CD14-positive monocyte (primary cell): ENCODE measurements at regions not wholly inside any gene's neighbourhood (a gene's known extent, or its start where the extent isn't known, plus 50 kb on each side); places are given as distances from the start of the nearest gene placed in this dataset.

Source experiments
- DNase-seq, 3 donors: peaks; one replicate each; pipeline ENCODE4 v3.0.0-alpha.2; 2011 to 2022
- H2AFZ ChIP-seq: 2 replicates; pipeline ENCODE4 v1.6.0; 2012; ENCODE audit warnings: mild to moderate bottlenecking, low read depth, low read length, inconsistent platforms; ENCODE audit not compliant: insufficient read depth, poor library complexity, severe bottlenecking
- H3K27ac ChIP-seq, 2 donors: 1 replicate in 1 of 2; 2 replicates in 1 of 2; pipeline ENCODE4 v1.5.1; 2012 to 2013; ENCODE audit warnings: low read length in 2 of 2, control low read depth in 1 of 2, inconsistent platforms in 1 of 2, low read depth in 1 of 2, mild to moderate bottlenecking in 1 of 2
- H3K27me3 ChIP-seq, 2 donors: one replicate each; pipeline versions ENCODE4 v1.6.0 to v1.6.1; 2011 to 2013; ENCODE audit warnings: low read length in 2 of 2; ENCODE audit not compliant: control insufficient read depth in 2 of 2, insufficient read depth in 2 of 2
- H3K36me3 ChIP-seq, 2 donors: replicated peaks in 1 of 2; 1 replicate in 1 of 2; 2 replicates in 1 of 2; pipeline versions ENCODE4 v1.5.1 to v1.6.1; 2012 to 2013; ENCODE audit warnings: low read length in 2 of 2, control low read depth in 1 of 2, inconsistent platforms in 1 of 2, mild to moderate bottlenecking in 1 of 2; ENCODE audit not compliant: insufficient read depth in 2 of 2, control insufficient read depth in 1 of 2
- H3K4me1 ChIP-seq, 2 donors: 1 replicate in 1 of 2; 2 replicates in 1 of 2; pipeline versions ENCODE4 v1.5.1 to v1.6.1; 2012 to 2013; ENCODE audit warnings: low read length in 2 of 2, control low read depth in 1 of 2, inconsistent platforms in 1 of 2, mild to moderate bottlenecking in 1 of 2, moderate library complexity in 1 of 2; ENCODE audit not compliant: insufficient read depth in 2 of 2, control insufficient read depth in 1 of 2
- H3K4me2 ChIP-seq: replicated peaks from 2 replicates; pipeline ENCODE3; 2012; ENCODE audit warnings: low read length, moderate library complexity, mild to moderate bottlenecking; ENCODE audit not compliant: poor library complexity, severe bottlenecking; ENCODE audit errors: extremely low read depth
- H3K4me3 ChIP-seq, 3 experiments: fragments of 200-600 bp in 1 of 3; sonication (generic) in 1 of 3; replicated peaks in 1 of 3; 1 replicate in 2 of 3; 2 replicates in 1 of 3; pipeline ENCODE4 v1.5.1; 2011 to 2013; ENCODE audit warnings: low read length in 3 of 3, mild to moderate bottlenecking in 3 of 3, control low read depth in 2 of 3, low read depth in 2 of 3, inconsistent platforms in 1 of 3, moderate library complexity in 1 of 3
- H3K79me2 ChIP-seq: 2 replicates; pipeline ENCODE4 v1.6.0; 2012; ENCODE audit warnings: mild to moderate bottlenecking, control low read depth, inconsistent platforms, low read length, moderate library complexity; ENCODE audit not compliant: insufficient read depth
- H3K9ac ChIP-seq: 2 replicates; pipeline ENCODE4 v1.6.0; 2017; ENCODE audit warnings: low read length, mild to moderate bottlenecking; ENCODE audit not compliant: insufficient read depth, poor library complexity, severe bottlenecking
- H3K9me3 ChIP-seq, 2 donors: replicated peaks in 1 of 2; 1 replicate in 1 of 2; 2 replicates in 1 of 2; pipeline versions ENCODE4 v1.5.1 to v1.6.1; 2012 to 2013; ENCODE audit warnings: low read length in 2 of 2, control low read depth in 1 of 2; ENCODE audit not compliant: control insufficient read depth in 1 of 2, insufficient read depth in 1 of 2
- H4K20me1 ChIP-seq: 2 replicates; pipeline ENCODE4 v1.6.0; 2012; ENCODE audit warnings: mild to moderate bottlenecking, low read length, control low read depth, moderate library complexity; ENCODE audit not compliant: insufficient read depth
- H3K27ac Mint-ChIP-seq, 7 donors: one replicate each; pipeline ENCODE4 v1.8.0; 2020; ENCODE audit warnings: mild to moderate bottlenecking in 7 of 7, mixed read lengths in 7 of 7, moderate library complexity in 6 of 7, inconsistent platforms in 2 of 7
- H3K27me3 Mint-ChIP-seq, 3 donors: one replicate each; pipeline ENCODE4 v1.8.0; 2021 to 2022; ENCODE audit warnings: low read depth in 3 of 3, mild to moderate bottlenecking in 3 of 3, mixed read lengths in 3 of 3, moderate library complexity in 3 of 3, inconsistent platforms in 1 of 3
- H3K36me3 Mint-ChIP-seq, 2 donors: one replicate each; pipeline ENCODE4 v1.8.0; 2020; ENCODE audit warnings: mixed read lengths in 2 of 2, inconsistent platforms in 1 of 2, mild to moderate bottlenecking in 1 of 2
- H3K4me1 Mint-ChIP-seq: one replicate; pipeline ENCODE4 v1.8.0; 2020; ENCODE audit warnings: mild to moderate bottlenecking, mixed read lengths
- H3K4me3 Mint-ChIP-seq, 2 donors: one replicate each; pipeline ENCODE4 v1.8.0; 2020; ENCODE audit warnings: mild to moderate bottlenecking in 2 of 2, mixed read lengths in 2 of 2, moderate library complexity in 1 of 2
- H3K9me3 Mint-ChIP-seq, 7 donors: one replicate each; pipeline ENCODE4 v1.8.0; 2020 to 2022; ENCODE audit warnings: mixed read lengths in 7 of 7, mild to moderate bottlenecking in 6 of 7, moderate library complexity in 6 of 7, inconsistent platforms in 2 of 7
- WGBS: methylation state at CpG from one replicate; pipeline ENCODE4 v1.1.5; 2013; ENCODE audit warnings: missing lambda C conversion rate; ENCODE audit not compliant: insufficient coverage; 5-methylcytosine and 5-hydroxymethylcytosine counted together
- intact Hi-C, 2 donors: fragments of 100-400 bp; cut with micrococcal nuclease; formaldehyde crosslinking; loops; one replicate each; pipeline versions ENCODE4 v1.15.0 to v1.15.1; 2023
- TF ChIP-seq, protein P1 (sequence below): fragments of 200-600 bp; IDR thresholded peaks from one replicate; pipeline ENCODE4 v1.8.0; 2022; ENCODE audit warnings: antibody characterized with exemption, mild to moderate bottlenecking

DNA sequence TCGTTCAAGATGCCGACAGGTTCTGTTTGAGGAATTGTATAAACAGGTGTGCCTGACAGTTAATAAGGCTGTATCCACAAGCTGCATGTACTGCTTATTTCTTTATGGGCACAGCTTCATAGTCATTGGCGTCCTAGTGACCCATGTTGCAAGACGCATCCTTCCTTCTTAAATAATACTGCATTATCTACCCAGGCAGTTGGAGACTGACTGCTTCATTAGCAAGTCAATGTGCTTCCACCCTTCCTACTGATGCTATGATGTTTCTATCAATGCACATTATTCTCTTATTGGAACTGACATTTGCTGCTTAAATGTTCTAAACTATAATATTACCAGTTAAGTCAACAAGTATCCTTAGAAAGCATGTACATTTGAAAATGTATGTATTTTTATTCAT lies 950.0 kb upstream of the MIR17HG start:
- Mint-ChIP-seq H3K27ac (no peak overlapping the region), H3K36me3 (no peaks in the 10 kb centered on the region), H3K27me3 (no peaks in the 10 kb centered on the region), H3K4me3 (no peak overlapping the region), H3K9me3 (peaks cover 0 to 14% (median 9%) of the 10 kb centered on the region in 7 donors), H3K4me1 (no peaks in the 10 kb centered on the region)
- TF ChIP-seq, protein P1, sequence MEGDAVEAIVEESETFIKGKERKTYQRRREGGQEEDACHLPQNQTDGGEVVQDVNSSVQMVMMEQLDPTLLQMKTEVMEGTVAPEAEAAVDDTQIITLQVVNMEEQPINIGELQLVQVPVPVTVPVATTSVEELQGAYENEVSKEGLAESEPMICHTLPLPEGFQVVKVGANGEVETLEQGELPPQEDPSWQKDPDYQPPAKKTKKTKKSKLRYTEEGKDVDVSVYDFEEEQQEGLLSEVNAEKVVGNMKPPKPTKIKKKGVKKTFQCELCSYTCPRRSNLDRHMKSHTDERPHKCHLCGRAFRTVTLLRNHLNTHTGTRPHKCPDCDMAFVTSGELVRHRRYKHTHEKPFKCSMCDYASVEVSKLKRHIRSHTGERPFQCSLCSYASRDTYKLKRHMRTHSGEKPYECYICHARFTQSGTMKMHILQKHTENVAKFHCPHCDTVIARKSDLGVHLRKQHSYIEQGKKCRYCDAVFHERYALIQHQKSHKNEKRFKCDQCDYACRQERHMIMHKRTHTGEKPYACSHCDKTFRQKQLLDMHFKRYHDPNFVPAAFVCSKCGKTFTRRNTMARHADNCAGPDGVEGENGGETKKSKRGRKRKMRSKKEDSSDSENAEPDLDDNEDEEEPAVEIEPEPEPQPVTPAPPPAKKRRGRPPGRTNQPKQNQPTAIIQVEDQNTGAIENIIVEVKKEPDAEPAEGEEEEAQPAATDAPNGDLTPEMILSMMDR: no peak
- peaks cover 6 to 10% of the 10 kb centered on the region in 2 donors for H3K9me3 ChIP-seq
- H3K4me2 ChIP-seq: no peak overlapping the region
- H3K27me3 ChIP-seq: no peaks in the 10 kb centered on the region
- H2AFZ ChIP-seq: no peak overlapping the region
- DNase-seq: no peak
- WGBS: 92% methylated on average over 4 of the region's 4 CpGs
- H3K36me3 ChIP-seq: no peaks in the 10 kb centered on the region
- H3K9ac ChIP-seq: no peak overlapping the region
- no peaks in the 10 kb centered on the region for H4K20me1 ChIP-seq
- intact Hi-C loops: no loop called here
- no peaks in the 10 kb centered on the region for H3K4me1 ChIP-seq
- no peak overlapping the region for H3K27ac ChIP-seq
- no peaks in the 10 kb centered on the region for H3K79me2 ChIP-seq
- no peak overlapping the region for H3K4me3 ChIP-seq

DNA sequence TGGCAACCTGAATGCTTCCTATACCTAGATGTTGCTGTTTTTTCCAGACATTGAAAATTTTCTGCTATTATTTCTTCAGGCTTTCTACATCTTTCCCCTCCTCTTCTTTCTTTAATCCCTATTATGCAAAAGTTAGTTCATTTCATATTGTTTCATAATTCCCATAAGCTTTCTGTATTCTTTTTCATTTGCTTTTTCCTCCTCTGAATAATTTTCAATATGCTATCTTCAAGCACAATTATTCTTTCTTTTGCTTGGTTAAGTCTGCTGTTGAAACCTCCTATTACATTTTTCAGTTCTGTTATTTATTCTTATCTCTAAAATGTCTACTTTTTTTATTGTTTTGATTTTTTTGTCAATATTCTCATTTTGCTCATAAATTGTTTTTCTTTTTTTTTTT lies 947.1 kb upstream of the MIR17HG start:
- H3K27ac Mint-ChIP-seq: no peak overlapping the region
- Histone ChIP-seq H4K20me1 (no peaks in the 10 kb centered on the region), H3K4me2 (no peak overlapping the region), H3K27ac (no peak overlapping the region), H2AFZ (no peak overlapping the region), H3K9ac (no peak overlapping the region), H3K27me3 (no peaks in the 10 kb centered on the region), H3K36me3 (no peaks in the 10 kb centered on the region), H3K79me2 (no peaks in the 10 kb centered on the region), H3K4me3 (no peak overlapping the region), H3K4me1 (no peaks in the 10 kb centered on the region), H3K9me3 (peaks cover 25 to 29% of the 10 kb centered on the region in 2 donors)
- H3K4me1 Mint-ChIP-seq: no peaks in the 10 kb centered on the region
- no peak for DNase-seq
- no peaks in the 10 kb centered on the region for H3K27me3 Mint-ChIP-seq
- peaks cover 2 to 24% (median 15%) of the 10 kb centered on the region in 7 donors for H3K9me3 Mint-ChIP-seq
- TF ChIP-seq, protein P1: no peak
- no peak overlapping the region for H3K4me3 Mint-ChIP-seq
- intact Hi-C loops: no loop called here
- no peaks in the 10 kb centered on the region for H3K36me3 Mint-ChIP-seq
